ENCODE measurements at regions not wholly inside any gene's neighbourhood (a gene's known extent, or its start where the extent isn't known, plus 50 kb on each side); places are given as distances from the start of the nearest gene placed in this dataset.

GRCh38 chr17:5785867-5786509, 201.7 kb upstream of the NLRP1 start:
- peak; percentile 91 for DNase-seq (ENCODE audit: low read depth)

- no peak for DNase-seq (ENCODE audit: low read depth)
These were observed 202.2 kb upstream of the NLRP1 start for GRCh38 chr17:5786510-5786875.

DNA sequence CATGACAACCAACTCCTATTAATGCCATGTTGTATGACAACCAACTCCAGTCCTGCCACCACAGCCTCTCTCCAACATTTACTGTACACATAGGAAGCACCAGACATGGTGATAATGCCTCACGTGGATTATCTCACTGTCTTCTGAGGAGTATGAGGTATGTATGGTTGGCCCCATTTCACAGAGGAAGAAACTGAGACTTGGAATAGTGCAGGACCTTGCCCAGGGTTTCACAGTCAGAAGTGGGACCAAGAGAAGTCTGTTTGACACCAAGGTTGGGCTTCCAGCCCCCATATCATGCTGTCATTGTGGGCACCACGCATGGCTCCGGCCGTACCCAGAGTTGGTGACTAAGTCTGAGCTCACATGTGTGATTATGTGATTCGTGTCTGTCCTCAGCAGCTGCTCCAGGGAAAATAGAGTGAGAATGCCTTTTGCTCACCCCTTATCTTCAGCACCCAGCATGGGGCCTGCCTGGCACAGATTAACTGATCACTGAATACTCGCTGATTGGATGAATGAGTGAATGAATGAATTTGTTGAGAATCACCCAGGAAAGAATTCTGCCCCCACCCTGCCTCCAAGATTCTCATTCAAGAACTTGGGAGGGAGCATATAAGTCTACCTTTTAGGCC, 204.1 kb upstream of the NLRP1 start:
- peak; percentile 88 for DNase-seq (ENCODE audit: low read depth)

- DNase-seq (ENCODE audit: low read depth) = no peak
These were observed 205.2 kb upstream of the NLRP1 start for GRCh38 chr17:5789528-5789927.

DNA sequence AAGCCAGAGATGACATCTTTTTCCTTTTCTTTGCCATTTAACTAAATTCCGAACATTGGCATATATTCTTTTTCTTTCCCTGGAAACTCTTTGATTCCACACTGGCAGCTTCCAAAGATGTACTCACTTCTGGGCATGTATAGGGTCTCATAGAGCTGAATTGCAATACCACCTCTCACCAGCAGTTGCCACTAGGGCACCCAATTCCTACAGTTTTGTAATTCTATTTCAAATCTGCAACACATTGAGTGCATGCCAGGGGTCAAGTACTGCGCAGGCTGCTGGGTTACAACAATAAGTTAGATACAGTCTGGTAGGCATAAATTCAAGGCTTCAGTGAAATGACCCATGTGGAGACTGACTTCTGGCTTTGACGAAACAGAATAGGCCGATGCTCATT, 208.8 kb upstream of the NLRP1 start:
- DNase-seq (ENCODE audit: low read depth) = no peak

- peak; percentile 34 for DNase-seq (ENCODE audit: low read depth)
These were observed 209.6 kb upstream of the NLRP1 start for GRCh38 chr17:5793899-5794298.

DNA sequence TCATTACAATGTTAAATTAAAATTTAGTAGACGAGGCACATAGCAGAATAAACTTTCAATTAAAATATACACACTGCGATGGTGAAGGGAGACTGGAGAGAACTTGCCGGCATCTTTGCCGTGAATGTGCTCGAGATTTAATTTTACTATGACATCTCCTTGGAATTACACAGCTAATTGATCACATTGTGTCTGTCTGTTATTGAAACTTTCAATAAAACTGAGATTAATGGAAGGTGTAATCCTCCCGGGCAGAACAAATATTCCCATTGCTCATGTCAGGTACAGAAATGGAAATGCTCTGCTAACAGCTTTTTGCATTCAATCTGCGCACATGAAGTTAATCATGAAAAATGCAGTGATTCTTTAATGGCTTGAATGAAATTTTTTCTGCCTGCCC, 210.1 kb upstream of the NLRP1 start:
- DNase-seq (ENCODE audit: low read depth) = no peak

DNA sequence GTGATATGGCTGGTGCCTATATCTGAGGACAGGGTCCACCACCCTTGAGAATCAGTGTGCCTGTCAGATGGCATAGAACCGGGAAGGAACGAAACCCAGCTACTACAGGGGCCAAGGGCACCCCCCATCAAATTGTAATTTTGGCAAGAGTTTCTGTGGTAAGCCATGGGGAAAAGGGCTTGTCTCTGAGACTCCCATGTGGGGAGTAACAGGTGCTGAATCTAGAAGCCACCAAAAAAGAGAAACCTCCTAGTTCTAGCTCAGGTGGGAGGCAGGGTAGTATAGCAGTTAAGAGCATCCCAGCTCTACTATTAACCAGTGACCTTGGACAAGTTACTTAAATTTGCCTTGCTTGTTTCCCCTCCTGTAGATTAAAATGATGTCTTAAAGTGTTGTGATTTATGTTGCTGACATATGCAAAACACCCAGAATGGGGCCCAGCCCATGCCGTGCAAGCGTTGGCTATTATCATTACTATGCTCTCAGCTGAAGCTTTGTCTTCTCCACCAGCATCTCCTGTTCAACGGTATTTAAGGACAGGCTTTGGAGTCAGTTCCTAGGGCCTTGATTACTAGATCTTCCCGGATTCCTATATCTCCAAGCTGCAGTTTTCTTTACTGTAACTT, 210.7 kb upstream of the NLRP1 start:
- DNase-seq (ENCODE audit: low read depth) = no peak

- DNase-seq (ENCODE audit: low read depth) = no peak
These were observed 213.2 kb upstream of the NLRP1 start for GRCh38 chr17:5797447-5798050.

GRCh38 chr17:5798094-5798493, 213.8 kb upstream of the NLRP1 start:
- DNase-seq (ENCODE audit: low read depth) = no peak

DNA sequence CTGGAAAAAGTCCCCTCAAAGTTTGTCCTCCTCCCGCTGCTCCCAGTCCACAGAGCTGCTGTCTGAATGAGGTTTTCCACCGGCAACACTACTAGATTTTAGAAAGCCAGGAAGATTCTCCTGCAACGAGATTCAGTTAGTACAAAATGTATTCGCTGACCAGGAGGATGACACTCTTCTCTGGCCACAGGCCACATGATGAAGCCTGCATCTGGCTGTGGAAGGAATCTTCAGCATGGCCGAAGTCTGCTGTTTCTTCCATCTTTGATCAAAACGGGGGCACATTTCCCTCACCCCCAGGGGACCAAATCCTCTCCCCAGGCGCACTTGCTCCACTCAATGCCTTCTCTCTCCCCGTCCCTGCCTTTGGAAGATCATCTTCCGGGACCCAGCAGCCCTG, 215.8 kb upstream of the NLRP1 start:
- no peak for DNase-seq (ENCODE audit: low read depth)

DNA sequence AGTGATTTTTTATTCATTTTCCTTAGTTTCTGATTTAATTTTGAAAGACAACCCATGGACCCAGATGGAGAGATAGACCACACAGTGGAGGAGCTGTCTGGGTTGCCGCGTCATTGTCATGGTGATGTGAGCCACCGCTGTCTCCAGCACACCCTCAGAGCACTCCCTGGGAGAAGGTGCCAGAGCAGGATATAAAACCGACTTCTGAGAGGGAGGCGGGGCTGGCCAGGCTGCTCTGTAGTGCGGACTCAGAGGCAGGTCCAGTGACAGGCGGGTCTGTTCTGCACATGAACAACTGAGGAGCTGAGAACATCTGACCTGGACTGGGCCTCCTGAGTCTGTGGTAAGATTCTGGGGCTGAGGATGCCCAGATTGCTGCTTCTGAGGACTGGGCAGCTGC, 216.3 kb upstream of the NLRP1 start:
- no peak for DNase-seq (ENCODE audit: low read depth)

DNA sequence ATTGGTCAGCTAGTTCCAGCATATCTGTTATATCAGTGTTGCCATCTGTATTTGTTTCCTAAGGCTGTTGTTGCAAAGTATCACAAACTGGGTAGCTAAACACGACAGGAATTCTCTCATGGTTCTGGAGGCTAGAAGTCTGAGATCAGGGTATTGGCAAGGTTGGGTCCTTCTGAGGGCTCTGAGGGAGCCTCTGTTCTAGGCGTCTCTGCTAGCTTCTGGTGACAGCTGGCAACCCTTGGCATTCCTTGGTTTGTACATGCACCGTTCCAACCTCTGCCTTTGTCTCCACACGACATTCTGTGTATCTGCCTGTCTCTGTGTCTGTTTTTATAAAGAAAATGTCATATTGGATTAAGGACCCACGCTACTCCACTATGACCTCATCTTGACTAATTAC, 219.9 kb upstream of the NLRP1 start:
- no peak for DNase-seq (ENCODE audit: low read depth)

GRCh38 chr17:5809056-5809455, 224.7 kb upstream of the NLRP1 start:
- peak; percentile 8 for DNase-seq (ENCODE audit: low read depth)

DNA sequence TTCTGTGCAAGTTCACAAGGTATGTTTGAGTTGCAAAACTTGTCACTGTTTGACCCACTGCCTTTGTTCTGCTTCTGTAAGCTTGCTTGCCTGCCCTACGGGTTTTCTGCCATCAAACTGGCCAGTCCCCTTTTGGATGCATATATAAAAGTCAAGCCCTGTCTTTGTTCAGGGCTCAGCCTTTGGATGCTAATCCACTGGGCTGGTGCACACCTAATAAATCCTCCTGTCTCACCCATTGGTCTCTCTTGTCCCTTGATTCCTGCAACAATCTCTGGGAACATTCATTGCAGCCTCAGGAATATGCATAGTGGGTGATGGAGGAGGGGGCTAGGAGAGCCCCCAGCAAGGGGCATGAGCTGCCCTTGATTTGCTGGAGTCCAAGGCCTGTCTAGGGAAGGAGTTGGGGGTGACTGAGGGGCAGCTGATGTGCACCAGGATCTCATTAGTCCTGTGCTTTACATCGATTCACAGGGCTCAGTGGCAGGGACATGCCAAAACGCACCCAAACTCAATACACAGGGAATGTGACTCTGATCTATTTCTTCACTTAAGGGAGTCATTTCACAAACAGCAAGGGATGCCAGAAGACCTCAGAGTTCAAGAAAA, 225.4 kb upstream of the NLRP1 start:
- no peak for DNase-seq (ENCODE audit: low read depth)

- no peak for DNase-seq (ENCODE audit: low read depth)
These were observed 228.3 kb upstream of the NLRP1 start for GRCh38 chr17:5812590-5812989.

GRCh38 chr17:5813357-5813756, 229.0 kb upstream of the NLRP1 start:
- DNase-seq (ENCODE audit: low read depth) = no peak

DNA sequence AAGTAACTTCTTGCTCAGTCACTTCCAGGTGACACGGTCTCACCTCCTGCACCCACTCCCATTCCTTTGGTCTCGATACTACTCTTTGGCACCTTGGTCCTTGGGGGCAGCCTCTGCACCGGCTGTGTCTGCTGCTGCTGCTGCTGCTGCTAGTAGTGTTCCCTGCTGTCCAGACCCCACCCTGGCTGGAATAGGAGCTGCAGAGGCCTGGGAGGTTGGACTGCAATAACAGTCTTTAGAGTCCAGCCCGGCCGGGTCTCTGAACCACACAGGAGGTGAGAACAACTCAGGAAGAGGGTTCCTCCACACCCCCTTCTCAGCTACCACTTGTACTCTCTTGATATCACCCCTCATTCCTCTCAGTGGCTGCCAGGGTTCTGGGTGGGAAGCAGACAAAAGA, 231.1 kb upstream of the NLRP1 start:
- no peak for DNase-seq (ENCODE audit: low read depth)

- DNase-seq (ENCODE audit: low read depth) = no peak
These were observed 232.3 kb upstream of the NLRP1 start for GRCh38 chr17:5816491-5817070.

DNA sequence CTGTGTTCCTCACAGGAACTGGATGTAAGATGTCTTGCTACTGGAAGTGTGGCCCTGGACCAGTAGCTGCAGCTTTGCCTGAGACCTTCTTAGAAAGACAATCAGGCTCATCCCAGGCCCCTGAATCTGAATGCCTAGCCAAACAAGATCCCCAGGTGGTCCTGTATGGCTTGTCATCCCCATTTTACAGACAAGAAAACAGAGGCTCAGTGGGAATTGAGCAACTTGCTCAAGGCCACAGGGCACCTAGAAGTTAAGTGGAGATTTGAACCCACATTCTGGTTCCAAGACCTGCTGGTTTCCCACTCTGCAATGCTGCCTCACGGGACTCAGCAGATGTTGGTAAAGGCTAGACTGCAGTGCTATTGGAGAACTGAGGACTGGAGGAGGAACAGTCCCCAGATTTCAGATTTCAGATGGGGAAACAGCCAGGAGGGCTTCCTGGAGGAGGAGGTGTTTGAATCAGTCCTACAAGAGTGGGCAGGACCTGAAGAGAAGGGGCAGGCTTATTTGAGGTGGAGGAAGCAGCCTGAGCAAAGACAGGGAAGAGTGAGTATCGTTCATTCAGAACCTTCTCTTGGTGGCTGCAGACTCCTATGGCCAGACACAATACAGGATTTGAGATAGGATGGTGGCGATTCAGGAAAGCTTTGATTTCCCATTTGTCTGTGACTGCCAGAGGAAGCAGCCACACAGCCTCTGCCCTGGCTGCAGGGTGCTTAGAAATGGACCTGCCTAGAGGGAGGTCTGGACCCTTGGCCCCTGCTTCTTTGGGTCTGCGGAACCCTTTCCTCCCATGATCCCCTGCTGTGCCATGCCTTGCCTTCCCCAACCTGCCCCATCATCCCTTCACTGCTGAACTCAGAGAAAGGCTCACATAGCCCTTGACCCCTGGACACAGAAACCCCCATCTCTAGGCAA, 233.4 kb upstream of the NLRP1 start:
- DNase-seq (ENCODE audit: low read depth) = no peak

DNA sequence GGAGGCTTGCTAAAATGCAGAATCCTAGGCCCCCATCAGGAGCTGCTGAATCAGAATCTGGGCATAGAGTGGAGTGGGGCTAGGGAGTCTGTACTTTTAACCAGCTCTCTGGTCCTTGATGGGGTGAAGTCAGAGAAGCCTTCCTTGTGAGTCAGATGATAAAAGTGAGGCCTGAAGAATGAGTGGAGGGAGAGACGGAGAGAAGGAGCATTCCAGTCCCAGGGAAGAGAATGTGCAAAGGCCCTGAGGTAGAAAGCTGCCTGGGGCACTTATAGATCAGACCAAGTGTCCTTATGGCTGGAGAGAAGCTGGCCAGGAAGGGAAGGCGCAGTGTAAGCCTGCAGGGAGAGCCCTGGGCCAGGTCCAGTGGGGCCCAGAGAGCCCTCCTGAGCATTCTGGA, 235.1 kb upstream of the NLRP1 start:
- no peak for DNase-seq (ENCODE audit: low read depth)
